Thoracic aorta (tissue), 2 donors: ENCODE measurements at regions not wholly inside any gene's neighbourhood (a gene's known extent, or its start where the extent isn't known, plus 50 kb on each side); places are given as distances from the start of the nearest gene placed in this dataset.

Experiments used
- ATAC-seq: fragments of 150-250 bp; one replicate; pipeline ENCODE4 v1.8.0; 2017; ENCODE audit warnings: low read depth; ENCODE audit not compliant: insufficient number of reproducible peaks, low FRiP score
- DNase-seq: peaks from one replicate; pipeline ENCODE4 v3.0.0-alpha.2; 2020; ENCODE audit warnings: low spot score
- H3K27ac ChIP-seq, 2 donors: fragments of 200-600 bp; sonication (generic); 1 replicate in 1 of 2; 2 replicates in 1 of 2; pipeline ENCODE4 v1.5.1; 2016; ENCODE audit warnings: mild to moderate bottlenecking in 2 of 2, moderate library complexity in 2 of 2
- H3K27me3 ChIP-seq: fragments of 200-600 bp; sonication (generic); replicated peaks from 2 replicates; pipeline ENCODE4 v1.6.0; 2016; ENCODE audit warnings: mild to moderate bottlenecking; ENCODE audit not compliant: insufficient read depth
- H3K36me3 ChIP-seq: fragments of 200-600 bp; sonication (generic); one replicate; pipeline ENCODE4 v1.5.1; 2016
- H3K4me1 ChIP-seq, 2 donors: fragments of 200-600 bp; sonication (generic); 1 replicate in 1 of 2; 2 replicates in 1 of 2; pipeline versions ENCODE4 v1.5.1 to v1.6.0; 2016; ENCODE audit warnings: low read depth in 2 of 2, mild to moderate bottlenecking in 1 of 2; ENCODE audit not compliant: control insufficient read depth in 1 of 2
- H3K4me3 ChIP-seq: fragments of 200-600 bp; sonication (generic); 2 replicates; pipeline ENCODE4 v1.5.1; 2016; ENCODE audit warnings: mild to moderate bottlenecking
- H3K9me3 ChIP-seq: fragments of 200-600 bp; sonication (generic); 2 replicates; pipeline ENCODE4 v1.5.1; 2016
- TF ChIP-seq, protein P1 (sequence below): fragments of 200-600 bp; sonication (generic); IDR thresholded peaks from one replicate; pipeline ENCODE4 v1.5.1; 2019; ENCODE audit warnings: antibody characterized with exemption

DNA sequence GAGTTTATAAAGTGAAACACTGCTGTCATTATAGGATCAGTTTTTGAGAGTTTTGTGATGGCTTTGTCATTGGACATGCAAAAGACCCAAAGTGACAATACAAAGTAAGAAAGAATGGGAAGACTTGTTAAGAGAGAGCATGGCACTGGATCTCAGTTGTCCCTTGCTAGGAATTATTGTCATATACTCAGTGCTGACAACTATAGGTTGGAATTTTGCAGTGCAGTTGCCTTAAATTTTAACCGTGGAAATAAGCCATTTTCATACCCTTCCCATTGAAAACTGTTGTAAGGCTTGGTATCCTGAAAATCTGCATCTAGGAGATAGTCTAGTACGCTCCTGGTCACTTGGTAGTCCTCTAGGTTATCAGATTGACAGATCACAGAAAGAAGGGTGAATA is 1156.7 kb downstream of the GATA3 start:
- no peaks in the 10 kb centered on the region for H3K27me3 ChIP-seq
- no peak for DNase-seq
- no peak overlapping the region for H3K4me3 ChIP-seq
- no peak for ATAC-seq
- TF ChIP-seq, protein P1, sequence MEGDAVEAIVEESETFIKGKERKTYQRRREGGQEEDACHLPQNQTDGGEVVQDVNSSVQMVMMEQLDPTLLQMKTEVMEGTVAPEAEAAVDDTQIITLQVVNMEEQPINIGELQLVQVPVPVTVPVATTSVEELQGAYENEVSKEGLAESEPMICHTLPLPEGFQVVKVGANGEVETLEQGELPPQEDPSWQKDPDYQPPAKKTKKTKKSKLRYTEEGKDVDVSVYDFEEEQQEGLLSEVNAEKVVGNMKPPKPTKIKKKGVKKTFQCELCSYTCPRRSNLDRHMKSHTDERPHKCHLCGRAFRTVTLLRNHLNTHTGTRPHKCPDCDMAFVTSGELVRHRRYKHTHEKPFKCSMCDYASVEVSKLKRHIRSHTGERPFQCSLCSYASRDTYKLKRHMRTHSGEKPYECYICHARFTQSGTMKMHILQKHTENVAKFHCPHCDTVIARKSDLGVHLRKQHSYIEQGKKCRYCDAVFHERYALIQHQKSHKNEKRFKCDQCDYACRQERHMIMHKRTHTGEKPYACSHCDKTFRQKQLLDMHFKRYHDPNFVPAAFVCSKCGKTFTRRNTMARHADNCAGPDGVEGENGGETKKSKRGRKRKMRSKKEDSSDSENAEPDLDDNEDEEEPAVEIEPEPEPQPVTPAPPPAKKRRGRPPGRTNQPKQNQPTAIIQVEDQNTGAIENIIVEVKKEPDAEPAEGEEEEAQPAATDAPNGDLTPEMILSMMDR = no peak
- no peaks in the 10 kb centered on the region for H3K9me3 ChIP-seq
- H3K27ac ChIP-seq = no peak overlapping the region
- no peaks in the 10 kb centered on the region for H3K36me3 ChIP-seq
- no peaks in the 10 kb centered on the region for H3K4me1 ChIP-seq

DNA sequence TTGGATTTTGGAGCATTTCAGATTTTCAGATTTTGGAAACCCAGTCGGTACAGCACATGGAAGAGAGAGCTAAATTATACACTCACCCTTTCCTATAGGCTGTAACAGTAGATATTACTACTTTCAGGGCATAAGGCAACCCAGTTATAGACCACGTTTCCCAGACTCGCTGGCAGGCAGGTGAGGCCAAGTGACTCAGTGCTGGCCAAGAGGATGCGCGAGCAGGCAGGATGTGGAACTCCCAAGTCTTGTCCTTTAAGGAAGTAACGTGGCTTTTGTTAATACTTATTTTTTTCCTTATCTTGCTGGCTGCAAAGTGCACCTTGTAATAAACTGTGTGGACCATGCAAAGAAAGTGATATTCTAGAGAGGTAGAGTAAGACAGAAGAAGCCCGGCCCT is 1160.1 kb downstream of the GATA3 start:
- no peak for ATAC-seq
- Histone ChIP-seq H3K27ac (no peak overlapping the region), H3K4me3 (no peak overlapping the region), H3K27me3 (no peaks in the 10 kb centered on the region), H3K36me3 (no peaks in the 10 kb centered on the region), H3K9me3 (no peaks in the 10 kb centered on the region), H3K4me1 (no peaks in the 10 kb centered on the region)
- TF ChIP-seq, protein P1 = no peak
- no peak for DNase-seq

GRCh38 chr10:9215121-9215520 is 1160.6 kb downstream of the GATA3 start:
- TF ChIP-seq, protein P1 = no peak
- Histone ChIP-seq H3K36me3 (no peaks in the 10 kb centered on the region), H3K4me1 (no peaks in the 10 kb centered on the region), H3K9me3 (no peaks in the 10 kb centered on the region), H3K27ac (no peak overlapping the region), H3K4me3 (no peak overlapping the region), H3K27me3 (no peaks in the 10 kb centered on the region)
- DNase-seq (no peak), ATAC-seq (no peak)

DNA sequence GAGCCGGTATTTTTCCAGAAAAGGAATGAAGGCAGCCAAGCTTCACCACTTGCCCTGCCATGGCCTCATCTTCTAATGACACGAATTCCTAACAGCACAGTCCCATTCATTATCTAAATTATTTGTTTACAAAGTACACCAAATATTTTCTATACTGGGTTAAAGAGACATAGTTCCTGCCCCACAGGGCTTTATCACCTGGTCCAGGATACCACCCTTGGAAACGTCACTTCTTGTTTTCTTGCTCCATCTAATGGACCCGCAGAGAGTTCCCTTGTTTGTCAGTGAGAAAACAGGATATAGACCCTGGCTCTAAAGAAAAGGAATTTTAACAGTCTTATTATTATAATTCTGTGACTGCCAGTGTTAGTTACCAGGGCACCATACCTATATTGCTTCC is 1165.4 kb downstream of the GATA3 start:
- TF ChIP-seq, protein P1 = no peak
- no peak overlapping the region for H3K27ac ChIP-seq
- no peaks in the 10 kb centered on the region for H3K4me1 ChIP-seq
- H3K9me3 ChIP-seq = no peaks in the 10 kb centered on the region
- no peak for ATAC-seq
- no peak overlapping the region for H3K4me3 ChIP-seq
- no peaks in the 10 kb centered on the region for H3K27me3 ChIP-seq
- no peak for DNase-seq
- H3K36me3 ChIP-seq = no peaks in the 10 kb centered on the region

- TF ChIP-seq, protein P1 = no peak
- H3K36me3 ChIP-seq = no peaks in the 10 kb centered on the region
- DNase-seq (no peak), ATAC-seq (no peak)
- no peak overlapping the region for H3K27ac ChIP-seq
- H3K4me1 ChIP-seq = no peaks in the 10 kb centered on the region
- H3K4me3 ChIP-seq = no peak overlapping the region
- H3K27me3 ChIP-seq = no peaks in the 10 kb centered on the region
- no peaks in the 10 kb centered on the region for H3K9me3 ChIP-seq
Observed at GRCh38 chr10:9222917-9223316, 1168.4 kb downstream of the GATA3 start.
